IPS DF 4.7 (cell line): ENCODE measurements at regions not wholly inside any gene's neighbourhood (a gene's known extent, or its start where the extent isn't known, plus 50 kb on each side); places are given as distances from the start of the nearest gene placed in this dataset.

ENCODE experiments used
- DNase-seq: peaks from one replicate; pipeline ENCODE4 v3.0.0-alpha.2; 2013; ENCODE audit warnings: low spot score; ENCODE audit errors: extremely low read depth

GRCh38 chr6:6912817-6913744 is 194.7 kb upstream of the RREB1 start:
- no peak for DNase-seq

DNA sequence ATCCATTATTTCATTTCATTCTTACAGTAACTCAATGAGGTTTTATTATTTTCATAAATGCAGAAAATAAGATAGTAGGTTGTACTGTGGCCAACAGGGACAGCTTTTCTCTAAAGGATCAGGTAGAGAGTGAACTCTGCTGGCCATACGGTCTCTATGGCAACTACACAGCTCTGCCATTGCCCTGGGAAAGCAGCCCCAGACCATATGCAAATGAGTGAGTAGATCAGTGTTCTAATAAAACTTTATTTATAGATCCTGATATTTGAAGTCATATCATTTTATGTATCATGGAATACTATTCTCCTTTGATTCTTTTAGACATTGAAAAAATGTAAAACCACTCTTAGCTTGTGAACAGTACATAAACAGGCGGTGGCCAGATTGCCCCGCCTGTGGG is 192.5 kb upstream of the RREB1 start:
- no peak for DNase-seq

- no peak for DNase-seq
Observed at GRCh38 chr6:6915813-6916547, 191.8 kb upstream of the RREB1 start.

GRCh38 chr6:6916598-6916997 is 191.2 kb upstream of the RREB1 start:
- no peak for DNase-seq

GRCh38 chr6:6918216-6918983 is 189.4 kb upstream of the RREB1 start:
- no peak for DNase-seq

- no peak for DNase-seq
Observed at GRCh38 chr6:6919173-6919572, 188.6 kb upstream of the RREB1 start.

DNA sequence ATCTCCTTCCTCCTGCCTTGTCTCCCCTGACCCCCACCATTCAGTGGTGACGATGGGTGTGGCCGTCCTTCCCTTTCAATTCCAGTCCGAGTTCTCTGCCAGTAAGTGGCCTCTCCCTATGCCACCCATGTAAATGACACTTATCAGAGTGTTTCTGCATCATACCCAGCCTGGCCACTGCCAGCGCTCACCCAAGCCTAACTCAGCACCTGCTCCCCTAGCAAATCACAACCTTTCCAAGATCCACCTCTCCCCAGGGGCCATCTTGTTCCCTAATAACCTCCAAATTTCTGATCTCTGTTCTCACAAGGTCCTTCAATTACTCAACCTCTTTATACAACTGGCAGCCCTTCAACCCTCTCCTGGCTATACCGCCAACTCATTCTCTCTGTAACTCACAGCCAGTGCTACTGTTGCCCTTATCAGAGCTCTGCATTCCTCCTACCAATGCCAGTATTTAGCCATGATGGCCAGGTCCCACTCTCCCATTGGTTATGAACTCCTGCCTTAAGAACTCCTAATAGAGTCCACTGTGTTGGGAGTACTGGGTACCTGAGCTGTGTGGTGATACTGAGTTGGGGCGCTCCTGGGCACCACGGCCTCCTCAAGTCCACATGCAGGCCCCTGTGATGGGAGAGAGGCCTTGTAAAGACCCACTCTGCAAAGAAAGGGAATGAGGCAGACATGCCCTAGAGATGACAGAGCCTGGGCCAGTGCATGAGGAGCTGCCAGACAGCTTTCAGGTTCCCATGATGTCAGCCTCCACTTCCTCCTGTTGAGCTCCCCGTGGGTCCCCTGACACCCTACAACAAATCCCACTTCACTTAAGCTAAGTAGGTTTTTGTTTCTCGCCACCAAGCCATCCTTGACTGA is 187.4 kb upstream of the RREB1 start:
- no peak for DNase-seq

DNA sequence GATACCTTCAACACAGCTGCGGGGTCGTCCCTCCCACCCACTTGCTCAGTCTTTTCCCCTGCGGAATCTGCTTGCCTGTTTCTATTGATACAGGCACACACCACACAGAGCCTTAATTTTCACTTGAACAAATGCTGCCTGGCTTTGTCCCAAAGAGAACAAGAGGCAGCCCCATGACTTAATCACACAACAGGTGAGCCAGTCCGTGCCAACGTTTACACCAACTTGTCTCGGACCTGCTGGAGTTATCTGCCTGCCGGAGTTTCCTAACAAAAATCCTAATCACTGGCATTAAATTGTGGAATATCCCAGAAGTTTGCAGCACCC is 186.8 kb upstream of the RREB1 start:
- no peak for DNase-seq

- DNase-seq: no peak
Observed at GRCh38 chr6:6922166-6922565, 185.6 kb upstream of the RREB1 start.

DNA sequence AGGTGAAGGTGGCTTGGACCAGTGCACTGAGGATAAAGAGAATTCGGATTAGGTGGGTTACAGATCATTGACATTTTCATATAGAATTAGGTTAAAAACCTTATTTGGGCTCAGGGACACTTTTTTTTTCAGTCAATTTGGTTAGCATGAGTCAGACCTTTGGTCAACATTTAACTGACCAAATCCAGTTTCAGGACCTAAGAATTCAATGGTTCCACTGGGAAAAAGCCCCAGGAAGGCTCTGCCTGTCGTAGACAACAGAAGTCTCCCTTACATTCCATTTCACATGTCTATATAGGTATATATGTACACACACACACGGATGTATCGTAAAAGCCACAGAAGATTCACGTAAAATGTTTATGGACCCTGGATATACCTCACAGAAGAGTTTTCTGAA is 184.2 kb upstream of the RREB1 start:
- DNase-seq: no peak

DNA sequence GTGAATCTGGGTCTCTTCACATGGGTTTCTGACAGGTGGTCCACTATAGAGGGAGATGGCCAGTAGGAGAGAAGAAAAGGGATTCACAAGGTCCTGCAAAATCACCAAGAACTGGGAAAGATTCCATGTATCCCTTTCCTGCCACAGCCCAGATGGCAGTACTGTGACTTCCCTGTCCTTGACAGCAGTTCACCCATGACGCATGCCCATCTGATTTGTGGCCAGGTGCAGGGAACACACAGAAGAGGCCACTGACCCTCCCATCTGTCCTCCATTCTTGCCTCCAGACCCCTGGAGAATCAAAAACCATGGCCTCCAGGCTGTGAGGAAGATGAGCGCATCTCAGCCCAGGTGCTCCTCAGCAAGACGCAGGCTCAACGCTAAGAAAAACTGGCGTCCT is 183.1 kb upstream of the RREB1 start:
- DNase-seq: no peak

- no peak for DNase-seq
Observed at GRCh38 chr6:6925391-6926164, 182.2 kb upstream of the RREB1 start.

DNA sequence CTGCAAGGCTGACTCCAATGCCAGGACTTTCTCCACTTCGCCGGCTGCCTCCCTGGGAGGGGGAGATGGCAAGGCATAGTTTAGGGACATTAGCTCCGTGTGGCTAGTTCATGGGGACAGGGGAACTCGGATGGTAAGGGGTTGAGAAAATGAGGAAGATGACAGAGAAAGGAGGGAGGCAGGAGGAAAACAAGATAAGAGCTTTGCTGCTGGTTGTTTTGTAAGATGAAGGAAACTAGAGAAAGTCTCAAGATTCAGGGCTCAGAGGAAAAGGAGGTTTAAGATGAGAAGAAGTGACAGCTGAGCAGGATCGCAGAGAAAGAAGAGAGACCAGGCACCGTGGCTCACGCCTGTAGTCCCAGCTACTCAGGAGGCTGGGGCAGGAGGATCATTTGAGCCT is 180.9 kb upstream of the RREB1 start:
- no peak for DNase-seq

DNA sequence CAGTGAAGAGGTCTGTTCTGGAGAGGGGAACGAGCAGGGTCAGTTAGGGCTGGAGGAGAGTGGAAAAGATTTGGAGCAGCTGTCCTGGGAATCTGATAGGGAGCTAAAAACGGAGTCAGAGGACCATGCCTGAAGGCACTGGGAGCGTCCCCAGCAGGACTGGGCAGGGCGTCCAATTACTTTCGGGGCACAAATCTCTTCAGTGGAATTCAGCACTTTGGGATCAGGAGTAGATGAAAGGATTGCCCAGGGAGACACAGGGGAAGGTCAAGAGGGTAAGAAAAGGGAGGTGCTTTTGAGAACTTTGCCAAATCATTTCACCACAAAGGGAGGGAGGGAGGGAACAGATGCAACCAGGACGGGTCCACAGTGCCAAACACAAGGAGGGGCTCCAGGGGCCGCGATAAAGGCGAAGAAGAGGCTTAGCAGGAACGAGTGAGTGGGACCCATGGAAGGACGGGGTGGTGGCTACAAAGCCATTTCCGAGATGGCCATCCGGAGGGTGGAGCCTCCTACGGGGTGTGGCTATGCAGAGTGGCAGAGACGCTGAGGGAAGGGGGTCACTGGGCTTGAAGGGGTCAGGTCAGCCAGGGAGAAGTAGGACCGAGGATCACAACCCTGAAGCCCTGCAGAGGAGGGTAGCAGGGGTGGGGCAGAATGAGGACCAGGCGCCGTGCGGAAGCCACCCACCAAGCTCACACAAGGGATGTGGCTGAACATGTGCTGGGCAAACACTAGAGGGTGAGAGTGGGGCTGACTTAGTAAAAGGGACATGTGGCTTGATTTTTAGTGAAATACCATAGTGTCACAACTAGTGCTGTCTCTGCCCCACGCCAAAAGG is 180.0 kb upstream of the RREB1 start:
- DNase-seq: no peak

DNA sequence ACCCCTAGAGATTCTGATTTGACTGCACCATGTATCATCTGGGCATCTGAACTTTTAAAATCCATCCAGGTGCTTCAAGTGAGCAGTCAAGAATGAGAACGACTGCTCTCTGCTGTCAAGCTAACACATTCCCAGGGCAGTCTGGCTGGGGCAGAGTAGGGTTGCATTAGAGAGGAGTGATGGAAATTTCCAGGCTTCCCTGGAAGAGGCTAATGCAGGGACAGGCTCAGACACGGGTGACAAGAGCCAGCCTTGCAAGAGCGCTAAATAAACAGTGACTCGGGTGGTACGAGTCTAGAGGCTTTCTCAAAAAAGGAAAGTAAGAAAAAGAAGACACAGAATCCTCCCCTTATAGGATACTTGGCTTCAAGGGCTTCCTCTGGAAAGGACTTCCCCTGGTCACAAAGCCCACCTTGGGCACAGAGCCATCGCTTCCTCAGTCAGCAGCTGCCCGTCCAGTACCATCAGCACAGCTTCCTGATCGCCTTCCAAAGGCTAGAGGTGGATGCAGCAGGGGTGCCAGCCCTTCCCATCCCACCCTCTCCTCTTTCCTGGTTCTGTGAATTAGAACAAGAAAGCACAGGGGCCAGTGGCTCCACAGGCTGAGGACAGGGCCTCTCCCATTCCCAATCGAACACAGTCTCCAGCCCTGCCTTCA is 177.4 kb upstream of the RREB1 start:
- DNase-seq: no peak

DNA sequence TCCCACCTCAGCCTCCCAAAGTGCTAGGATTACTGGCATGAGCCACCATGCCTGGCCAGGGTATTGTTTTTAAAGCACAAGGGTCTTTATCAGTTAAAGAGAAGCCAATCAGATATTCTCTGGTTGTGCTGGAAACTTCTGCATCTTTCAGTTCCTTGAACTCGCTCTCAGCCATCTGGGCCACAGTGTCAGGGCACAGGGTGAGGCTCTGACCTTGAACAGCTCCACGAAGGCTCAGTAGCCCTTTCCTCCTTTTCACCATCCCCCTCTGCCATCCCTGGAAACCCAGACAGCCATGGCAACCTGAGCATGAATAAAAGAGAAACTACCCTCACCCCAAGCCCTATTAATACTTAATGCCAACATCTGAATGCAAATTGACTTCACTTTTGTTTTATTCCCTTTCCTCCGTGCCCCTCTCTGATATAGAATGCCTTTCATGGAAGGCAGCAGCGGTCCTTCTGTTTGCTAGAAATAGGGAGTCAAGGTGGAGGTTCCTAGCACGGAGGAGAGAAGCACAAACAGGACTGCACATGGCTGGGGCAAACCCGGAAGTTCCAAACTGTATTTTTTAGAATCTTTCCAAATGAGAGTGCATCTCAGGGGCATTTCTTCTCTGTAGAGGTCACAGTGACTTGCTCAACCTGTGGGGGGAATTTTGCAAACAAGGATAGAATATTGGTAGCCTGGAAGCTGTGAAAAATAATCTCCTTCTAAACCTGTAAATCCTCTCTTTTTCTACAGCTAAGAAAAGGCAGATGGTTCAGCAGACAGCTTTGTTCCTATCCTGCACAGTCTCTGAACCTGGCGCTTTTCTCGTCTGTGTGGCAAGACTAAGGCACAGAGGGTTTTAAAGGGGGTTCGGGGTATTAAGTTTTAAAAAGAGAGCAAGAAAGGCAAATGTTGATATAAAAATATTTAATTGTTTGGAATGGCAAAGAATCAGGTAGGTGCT is 176.4 kb upstream of the RREB1 start:
- DNase-seq: no peak

DNA sequence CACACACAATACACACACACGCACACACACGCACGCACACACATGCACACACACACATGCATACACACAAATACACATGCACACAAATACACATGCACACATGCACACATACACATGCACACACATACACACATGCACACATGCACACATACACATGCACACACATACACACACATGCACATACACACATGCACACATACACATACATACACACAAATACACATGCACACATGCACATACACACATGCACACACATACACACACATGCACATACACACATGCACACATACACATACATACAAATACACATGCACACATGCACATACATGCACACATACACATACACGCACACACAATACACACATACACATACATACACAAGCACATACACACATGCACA is 175.4 kb upstream of the RREB1 start:
- no peak for DNase-seq

- DNase-seq: no peak
Observed at GRCh38 chr6:6932968-6933367, 174.8 kb upstream of the RREB1 start.
